NCI-H2196 treated with DMSO at 0.1 percent for 48 hours (cell line): ENCODE measurements at regions not wholly inside any gene's neighbourhood (a gene's known extent, or its start where the extent isn't known, plus 50 kb on each side); places are given as distances from the start of the nearest gene placed in this dataset.

Experiments
- DNase-seq: peaks from one replicate; lab custom pipeline; 2025; ENCODE audit not compliant: unreplicated experiment; lab: John Stamatoyannopoulos, UW

DNA sequence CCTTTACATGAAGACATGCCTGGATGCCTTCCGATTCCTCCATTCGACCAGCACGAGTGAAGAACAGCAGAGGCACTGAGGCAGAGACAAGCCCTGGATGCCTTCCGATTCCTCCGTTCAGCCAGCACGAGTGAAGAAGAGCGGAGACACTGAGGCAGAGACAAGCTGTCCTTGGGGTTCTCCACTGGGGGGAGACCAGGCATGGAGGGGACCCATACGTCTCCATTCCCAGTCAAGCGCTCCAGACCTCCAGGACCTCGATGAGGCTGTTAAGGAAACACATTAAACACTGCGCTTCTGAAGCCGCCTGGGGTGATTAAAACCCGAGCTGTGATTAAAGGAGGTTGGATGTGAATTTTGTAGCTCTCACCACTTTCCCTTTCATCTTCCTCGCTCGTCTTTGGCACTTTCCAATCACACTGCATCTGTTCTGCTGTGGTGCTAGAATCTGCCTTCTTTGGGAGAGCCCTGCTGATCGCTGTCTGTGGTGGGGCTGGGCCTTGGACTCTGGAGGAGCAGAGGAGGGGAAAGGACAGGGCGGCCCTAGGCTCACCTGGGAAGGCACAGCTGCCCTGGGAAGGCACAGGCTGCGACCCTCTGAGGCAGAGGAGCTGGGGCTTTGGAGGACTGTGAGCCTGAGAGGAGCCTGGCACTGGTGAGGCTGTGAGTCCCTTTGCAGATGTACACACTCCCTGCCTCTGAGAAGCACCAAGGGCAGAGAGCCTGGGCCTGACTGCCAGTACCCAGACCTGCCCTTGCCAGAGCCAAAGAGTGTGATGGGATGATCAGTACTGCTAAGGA, 463.1 kb upstream of the HS6ST1 start:
- no peak for DNase-seq

DNA sequence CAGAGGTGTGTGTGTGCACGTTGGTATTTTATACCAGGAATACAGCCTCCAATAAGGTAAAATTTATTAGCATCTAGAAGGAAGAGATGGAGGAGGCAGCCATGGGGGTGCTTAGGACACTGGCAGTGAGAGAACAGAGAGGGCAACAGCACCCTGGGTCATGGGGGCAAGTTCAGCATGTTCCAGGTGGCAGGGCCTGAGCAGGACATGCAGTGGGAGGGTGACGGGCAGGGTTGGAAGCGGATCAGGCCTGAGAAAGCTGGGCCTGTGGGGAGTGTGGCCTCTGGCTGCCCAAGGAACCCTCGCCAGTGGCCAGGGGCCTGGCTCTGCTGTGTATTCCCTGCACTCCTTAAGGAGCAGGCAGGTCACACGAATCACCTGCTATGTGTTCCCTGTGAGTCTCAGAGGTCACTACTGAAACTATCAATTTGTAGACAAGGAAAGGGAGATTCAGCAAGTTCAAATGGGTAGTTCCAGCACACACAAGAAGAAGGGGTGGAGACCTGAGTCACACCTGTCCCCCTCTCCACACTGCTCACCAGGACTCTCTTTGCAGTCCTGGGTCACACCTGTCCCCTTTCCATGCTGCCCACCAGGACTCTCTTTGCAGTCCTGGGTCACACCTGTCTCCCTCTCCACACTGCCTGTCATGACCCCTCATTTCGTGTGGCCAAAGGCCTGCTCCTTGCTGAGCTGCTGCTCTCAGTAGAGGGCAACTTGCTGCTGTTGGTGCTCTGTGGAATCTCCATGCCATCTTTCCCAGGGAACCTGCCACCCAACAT, 463.9 kb upstream of the HS6ST1 start:
- DNase-seq, result no peak

DNA sequence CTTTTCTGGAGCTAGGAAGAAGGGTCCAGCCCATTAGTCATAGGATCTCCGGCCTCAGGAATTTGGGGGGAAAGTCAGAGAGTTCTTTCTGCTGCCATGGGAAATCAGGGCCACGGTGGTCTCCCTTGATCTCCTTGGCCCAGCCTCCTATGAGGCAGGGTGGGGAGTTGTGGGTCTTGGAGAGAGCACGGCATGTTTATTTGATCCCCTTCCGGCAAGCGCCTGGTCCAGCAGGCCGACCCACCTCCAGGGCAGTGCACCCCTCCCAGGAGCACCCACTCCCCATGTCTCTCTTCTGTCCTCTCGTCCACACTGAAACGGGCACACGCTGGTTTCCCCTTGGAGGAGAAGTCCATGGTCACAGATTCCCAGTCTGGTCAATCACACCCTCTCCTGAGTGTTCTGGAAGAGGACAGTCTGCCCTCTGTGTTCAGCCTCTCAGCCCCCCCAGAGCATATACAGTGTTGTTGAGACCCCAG, 464.6 kb upstream of the HS6ST1 start:
- DNase-seq, result no peak

DNA sequence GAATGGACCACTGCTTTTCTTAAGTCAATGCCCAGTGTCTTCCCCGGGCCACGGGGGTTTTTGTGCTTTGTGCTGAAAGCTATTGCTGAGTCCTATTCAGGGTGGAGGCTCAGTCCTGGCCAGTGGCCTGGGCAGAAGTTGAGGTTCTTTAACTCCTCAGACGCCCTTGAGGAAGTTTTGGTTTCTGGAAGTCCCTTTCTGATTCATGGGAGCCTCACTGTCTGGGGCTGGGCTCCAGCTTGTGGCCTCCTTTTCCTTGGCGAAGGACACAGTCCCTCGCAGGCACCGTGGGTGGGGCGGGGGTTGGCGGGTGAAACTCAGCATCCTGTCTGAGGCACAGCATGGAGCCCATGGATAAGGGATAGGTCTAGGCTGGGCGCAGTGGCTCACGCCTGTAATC, 465.2 kb upstream of the HS6ST1 start:
- no peak for DNase-seq

DNA sequence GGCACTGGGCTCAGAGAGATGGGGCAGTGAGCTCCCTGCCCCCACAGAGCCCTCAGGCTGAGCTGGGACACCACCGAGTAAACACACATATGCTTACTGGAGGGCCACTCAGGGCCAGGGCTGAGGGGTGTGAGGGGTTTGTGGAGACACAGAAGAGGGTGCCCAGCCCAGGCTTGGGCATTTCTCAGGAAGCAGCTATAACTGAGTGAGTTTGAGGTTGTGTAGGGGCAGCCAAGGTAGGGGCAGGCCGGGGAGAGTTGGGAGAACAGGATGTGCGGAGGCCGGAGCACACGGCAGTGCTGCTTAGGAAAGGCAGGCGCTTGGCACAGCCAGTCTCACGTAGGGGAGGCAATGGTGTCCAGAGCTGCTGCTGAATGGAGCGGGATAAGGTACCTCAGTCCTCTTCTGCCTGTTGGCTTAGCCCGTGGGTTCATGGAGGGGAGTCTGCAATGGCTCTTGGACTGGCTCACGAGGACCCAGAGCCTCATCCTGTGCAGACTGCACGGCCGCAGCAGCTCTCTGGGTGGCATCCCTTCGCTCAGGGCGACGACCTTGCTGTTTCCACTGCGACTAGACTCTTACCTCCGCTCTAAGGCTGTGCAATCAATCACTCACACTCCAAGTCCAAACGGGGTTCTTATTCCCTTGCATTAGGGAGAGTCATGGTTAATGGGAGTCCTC, 466.1 kb upstream of the HS6ST1 start:
- no peak for DNase-seq

DNA sequence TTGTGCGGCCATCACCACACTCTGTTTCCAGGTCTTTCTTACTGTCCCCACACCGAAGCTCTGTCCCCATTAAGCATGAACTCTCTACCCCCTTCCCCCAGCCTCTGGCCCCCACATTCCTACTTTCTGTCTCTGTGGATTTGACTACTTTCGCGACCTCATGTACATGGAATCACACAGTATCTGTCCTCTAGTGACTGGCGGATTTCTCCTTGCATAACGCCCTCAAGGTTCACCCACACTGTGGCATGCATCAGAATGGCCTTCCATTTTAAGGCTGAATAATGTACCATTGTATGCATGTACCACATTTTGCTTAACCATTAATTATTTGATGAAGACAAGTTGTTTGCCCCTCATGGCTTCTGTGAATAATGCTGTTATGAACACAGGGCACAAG, 467.6 kb upstream of the HS6ST1 start:
- DNase-seq, result no peak

DNA sequence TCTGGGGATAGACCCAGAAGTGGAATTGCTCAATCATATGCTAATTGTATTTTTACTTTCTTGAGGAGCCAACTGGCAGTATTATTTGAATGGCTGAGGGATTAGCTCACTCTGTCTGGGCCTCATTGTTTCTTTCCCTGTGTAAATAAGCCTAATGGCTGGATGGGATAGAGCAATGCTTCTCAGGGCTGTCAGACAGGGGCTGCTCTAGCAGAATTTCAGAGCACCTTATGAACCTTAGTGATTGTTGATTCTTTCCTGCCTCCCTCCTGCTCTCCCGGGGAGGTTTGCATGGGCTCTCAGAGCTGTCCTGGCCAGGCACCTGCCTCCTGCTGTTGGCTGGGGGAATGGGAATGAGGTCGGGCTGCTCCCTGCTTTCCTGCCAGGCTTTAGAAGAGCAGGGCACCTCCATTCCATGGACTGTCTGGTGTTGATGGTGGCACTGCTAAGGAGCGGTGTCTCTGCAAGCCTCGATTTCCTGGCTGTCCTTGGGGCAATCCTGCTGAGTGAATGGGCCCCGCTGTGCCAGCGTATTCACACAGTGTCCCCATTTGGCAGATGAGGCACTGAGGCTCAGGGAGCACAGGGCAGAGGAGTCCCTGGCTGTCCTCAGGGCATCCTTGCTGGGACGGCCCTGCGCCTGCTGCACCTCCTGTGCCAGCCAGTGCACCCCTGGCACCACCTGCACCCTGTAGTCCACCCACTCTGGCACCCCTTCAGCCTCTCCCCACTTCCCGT, 468.2 kb upstream of the HS6ST1 start:
- DNase-seq, result no peak

DNA sequence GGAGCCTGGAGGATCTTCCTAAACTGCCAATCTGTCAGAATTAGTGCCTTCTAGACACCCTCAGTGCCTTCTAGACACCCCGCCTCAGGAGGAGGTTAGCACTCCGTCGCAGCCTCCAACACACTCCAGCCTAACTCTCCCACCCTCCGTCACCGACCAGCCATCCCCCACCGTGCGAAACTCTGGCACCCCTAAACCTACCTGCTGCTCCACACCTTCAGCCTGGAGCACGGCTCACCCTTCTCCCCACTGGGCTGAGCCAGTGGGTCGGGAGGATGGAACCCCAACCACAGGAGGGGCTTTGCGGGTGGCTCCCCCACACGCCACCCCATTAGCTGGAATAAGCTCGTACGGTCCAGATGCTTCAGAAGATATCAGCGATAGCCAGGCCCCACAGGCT, 468.9 kb upstream of the HS6ST1 start:
- DNase-seq, result no peak

DNA sequence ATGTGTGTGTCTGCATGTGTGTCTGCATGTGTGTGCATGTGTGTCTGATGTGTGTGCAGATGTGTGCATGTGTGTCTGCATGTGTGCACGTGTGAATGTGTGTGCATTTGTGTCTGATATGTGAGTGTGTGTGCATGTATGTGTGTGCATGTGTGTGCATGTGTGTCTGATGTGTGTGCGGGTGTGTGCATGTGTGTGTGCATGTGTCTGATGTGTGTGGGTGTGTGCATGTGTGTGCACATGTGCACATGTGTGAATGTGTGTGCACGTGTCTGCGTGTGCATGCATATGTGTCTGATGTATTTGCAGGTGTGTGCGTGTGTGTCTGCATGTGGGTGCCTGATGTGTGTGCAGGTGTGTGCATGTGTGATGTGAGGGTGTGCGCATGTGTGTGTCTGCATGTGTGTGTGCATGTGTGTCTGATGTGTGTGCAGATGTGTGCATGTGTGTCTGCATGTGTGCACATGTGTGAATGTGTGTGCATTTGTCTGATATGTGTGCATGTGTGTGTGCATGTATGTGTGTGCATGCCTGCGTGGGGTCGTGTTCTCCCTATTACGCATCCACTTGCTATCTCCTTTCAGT, 470.1 kb upstream of the HS6ST1 start:
- no peak for DNase-seq

DNA sequence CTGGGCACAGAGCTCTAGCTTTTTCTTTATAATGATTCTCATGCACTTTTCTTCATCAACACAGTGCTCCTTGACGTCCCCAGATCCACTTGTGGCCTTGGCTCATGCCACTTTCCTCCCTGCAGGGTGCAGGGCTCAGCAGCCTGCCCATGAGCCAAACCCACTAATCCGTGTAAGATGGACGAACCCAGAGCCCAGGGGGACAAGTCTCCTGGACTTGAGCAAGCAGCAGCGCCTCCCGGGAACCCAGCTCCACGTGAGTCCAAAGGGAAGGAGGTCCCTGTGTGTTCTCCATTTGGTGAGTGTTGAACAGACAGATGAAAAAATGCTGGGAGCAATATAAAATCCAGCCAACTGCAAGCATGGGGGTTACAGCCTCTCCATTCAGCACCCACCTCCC, 470.6 kb upstream of the HS6ST1 start:
- DNase-seq, result no peak

DNA sequence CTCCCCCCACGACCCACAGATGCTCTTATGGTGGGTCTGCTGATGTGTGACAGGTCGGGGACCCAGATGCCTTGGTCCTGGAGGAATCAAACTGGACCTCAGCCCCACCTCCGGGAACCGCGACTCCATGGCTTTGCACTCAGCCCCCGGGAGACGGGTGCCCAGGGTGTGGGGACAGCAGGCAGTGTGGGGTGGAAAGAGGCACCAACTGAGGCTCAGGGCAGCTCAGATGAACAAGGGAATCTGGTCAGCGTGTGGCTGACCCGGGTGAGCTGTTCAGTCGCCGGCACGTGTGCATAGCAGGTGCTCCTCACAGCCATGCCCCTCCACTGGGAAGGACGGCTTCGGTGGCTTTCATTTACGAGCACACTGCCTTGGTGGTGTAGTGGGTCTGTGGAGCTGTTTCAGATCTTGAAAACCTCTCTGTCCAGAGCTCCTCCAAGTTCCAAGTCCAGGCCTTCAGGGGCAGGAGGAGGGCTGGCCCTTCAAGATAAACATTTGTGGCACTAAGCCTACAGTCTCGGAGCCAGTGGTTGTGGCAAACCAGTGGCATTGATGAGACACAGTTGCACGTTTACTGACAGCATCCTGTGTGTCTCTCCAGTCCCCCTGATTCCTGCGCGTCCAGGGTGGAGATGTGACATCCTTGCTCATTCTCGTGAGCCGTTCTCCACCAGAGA, 471.2 kb upstream of the HS6ST1 start:
- no peak for DNase-seq

DNA sequence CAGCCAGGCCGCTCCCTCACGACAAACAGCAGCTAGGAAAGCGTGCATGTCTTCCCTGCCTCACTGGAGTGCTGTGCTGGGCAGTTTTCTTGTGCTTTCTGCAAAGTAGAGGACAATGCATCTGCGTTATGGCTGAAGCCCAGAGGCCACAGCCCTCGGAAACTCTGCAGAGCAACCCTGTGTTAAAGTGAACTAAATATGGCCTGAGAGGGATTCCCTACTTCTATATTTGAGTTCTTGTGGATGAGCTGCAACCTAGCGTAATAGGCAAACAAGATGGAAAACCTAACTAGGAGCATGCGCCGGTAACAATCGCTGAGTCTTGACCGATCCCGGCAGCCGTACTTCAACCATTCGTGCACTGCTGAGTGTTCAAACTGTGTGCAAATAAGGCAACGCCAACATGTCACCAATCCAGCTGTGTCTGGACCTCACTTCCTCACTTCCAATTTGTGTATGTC, 471.9 kb upstream of the HS6ST1 start:
- no peak for DNase-seq

DNA sequence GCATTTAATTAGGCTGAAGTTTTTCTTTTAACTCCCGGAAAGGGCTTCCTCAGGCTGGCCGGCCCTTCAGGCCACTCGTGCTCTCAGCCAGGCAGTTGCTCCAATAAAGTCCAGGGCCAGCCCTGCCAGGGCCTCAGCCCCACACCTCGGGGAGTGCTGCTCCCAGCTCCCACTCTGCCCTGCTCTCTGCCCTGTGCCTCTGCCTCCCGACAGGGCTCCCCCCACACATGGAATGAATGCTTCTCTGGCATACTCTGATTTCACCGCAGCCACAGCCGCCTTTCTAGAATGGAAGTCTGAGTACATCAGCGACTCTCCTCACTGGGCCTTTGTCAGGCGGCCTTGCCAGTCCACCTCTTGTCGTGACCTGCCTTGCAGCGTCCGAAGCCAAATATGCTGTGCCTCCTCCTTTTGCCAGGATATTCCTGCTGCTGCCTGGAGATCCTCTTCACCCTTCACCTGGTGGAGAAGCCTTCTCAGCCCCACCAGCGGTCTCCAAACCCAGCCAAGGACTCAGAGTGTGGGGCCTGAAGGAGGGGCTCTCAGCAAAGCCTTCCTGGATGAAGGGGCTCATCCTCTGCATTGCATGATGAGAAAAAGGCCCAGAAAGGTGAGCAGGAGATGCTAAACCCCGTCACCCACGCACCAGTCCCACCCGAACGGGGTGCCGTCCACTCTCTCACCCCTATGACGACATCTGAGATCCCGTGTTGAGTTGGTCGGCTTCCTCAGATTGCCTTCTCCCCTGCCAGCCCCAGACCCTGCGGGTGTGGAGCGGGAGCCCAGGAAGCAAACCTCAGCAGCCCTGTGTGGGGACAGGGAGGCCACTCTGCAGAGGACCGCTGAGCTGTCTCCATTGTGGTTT, 472.7 kb upstream of the HS6ST1 start:
- no peak for DNase-seq

DNA sequence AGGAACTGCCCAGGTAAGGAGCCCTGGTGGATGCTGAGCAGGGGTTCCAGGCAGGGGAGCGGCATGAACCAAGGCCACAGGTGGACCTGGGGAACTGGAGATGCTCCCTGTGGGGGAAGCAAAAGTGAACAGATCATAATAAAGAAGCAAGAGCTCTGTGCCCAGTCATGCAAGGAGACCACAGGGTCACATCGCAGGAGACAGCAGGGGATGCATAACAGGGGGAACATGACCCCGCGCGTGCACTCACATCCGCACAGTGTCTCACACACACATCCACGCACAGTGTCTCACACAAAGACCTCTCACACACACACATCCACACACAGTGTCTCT, 473.3 kb upstream of the HS6ST1 start:
- DNase-seq, result no peak

DNA sequence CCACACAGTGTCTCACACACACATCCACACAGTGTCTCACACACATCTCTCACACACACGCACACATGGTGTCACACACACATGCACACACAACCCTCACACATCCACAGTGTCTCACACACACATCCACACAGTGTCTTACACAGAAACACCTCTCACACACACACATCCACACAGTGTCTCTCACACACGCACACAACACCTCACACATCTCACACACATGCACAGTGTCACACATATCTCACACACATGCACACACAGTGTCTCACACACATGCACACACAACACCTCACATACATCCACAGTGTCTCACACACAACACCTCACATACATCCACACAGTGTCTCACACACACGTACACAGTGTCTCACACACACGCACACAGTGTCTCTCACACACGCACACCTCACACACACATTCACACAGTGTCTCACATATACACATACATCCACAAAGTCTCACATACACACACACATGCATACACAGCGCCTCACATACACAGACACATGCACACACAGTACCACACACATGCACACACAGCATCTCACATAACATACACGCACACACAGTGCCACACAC, 473.9 kb upstream of the HS6ST1 start:
- DNase-seq, result no peak

DNA sequence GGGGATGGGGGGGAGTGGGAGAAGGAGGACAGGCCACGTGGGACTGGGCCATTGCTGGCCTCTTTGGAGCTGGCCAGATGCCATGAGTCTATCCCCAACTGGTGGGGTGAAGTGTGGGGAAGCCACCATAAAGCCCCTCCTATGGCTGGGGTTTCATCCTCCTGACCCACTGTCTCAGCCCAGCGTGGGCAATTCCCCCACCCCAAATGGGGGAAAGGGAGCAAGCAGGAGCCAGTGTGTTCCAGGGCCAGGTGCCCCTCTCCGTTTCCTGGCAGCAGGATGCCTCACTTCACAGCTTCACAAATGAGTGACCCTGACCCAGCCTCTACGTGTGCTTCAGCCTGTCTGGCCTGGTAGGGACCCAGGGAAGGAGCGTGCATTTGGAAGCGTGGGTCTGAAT, 474.7 kb upstream of the HS6ST1 start:
- no peak for DNase-seq

DNA sequence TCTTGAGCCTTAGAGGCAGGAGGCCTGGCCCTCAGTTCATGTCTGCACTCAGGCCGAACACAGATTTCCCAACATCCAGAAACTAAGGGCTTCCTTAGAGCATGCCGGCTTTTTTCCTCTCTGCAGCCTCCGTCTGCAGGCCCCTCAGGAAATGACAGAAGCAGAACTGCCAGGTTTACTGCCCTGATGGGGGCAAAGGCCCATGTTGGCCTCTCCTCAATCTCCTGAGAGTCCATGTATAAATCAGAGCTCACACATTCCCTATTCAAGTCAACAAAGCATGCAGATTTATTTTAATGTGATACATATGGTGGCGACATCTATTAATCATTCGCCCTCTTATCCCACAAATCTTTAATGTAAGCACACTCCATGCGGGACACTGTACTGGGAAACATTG, 475.6 kb upstream of the HS6ST1 start:
- DNase-seq, result no peak

DNA sequence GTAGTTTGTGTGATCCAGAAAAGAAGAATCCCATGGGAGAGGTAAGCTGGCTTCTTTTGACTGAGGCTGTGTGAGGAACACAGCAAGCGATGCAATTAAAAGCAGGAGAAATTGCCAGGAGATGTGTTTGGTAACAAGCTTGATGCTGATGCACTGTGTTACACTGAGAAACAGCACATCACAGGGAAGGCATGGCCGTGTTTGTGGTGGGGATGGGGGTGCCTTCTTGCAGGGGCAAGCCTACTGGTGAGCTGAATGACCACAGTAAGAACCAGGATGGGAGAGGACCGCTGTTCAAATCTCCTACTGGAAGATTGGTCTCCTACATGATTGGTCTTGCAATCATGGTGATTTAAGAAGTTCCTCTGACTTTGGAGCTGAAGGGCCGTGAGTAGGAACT, 477.7 kb upstream of the HS6ST1 start:
- no peak for DNase-seq

DNA sequence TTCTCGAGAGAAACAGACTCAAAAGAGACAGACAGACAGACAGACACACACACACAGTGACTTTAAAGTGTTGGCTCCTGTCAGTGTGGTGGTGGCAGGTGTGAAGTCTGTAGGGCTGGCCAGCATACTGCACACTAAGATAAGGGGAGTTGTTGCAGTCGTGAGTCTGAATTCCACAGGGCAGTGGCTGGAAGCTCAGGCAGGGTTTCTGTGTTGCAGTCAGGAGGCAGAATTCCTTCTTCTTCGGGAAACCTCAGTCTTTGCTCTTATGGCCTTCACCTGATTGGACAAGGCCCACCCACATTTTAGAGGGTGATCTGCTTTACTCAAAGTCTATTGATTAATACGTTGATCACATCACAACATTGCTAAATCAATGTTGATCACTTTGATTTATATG, 478.4 kb upstream of the HS6ST1 start:
- no peak for DNase-seq
